AG08395 (cell line): ENCODE measurements at regions not wholly inside any gene's neighbourhood (a gene's known extent, or its start where the extent isn't known, plus 50 kb on each side); places are given as distances from the start of the nearest gene placed in this dataset.

Experiments used
- DNase-seq: peaks from one replicate; pipeline ENCODE4 v3.0.0; 2012; ENCODE audit warnings: mixed read lengths, low spot score

GRCh38 chr12:88638388-88638787, 58.1 kb upstream of the KITLG start:
- DNase-seq = no peak

GRCh38 chr12:88634008-88634407, 53.7 kb upstream of the KITLG start:
- no peak for DNase-seq

- DNase-seq = no peak
These were observed 53.0 kb upstream of the KITLG start for GRCh38 chr12:88633312-88633711.

- no peak for DNase-seq
These were observed 50.3 kb upstream of the KITLG start for GRCh38 chr12:88630561-88630960.
